ENCODE measurements at regions not wholly inside any gene's neighbourhood (a gene's known extent, or its start where the extent isn't known, plus 50 kb on each side); places are given as distances from the start of the nearest gene placed in this dataset. TPM values are rescaled to one million over a fixed set of nuclear protein-coding genes. Genes with fewer than 3 reads are reported as not detected.
"Not testable (repeated sequence)": the region's sequence is repeated elsewhere in the genome, so short reads cannot be mapped to it uniquely, and the experiment has no call there.

GRCh38 chr6:73932866-73933265, 236.9 kb downstream of the CD109 start:
- DNase-seq (ENCODE audit: low read depth in 2 of 3, low spot score in 2 of 3), result no peak

- no peak for DNase-seq (ENCODE audit: low read depth in 2 of 3, low spot score in 2 of 3)
These were observed 233.4 kb downstream of the CD109 start for GRCh38 chr6:73929405-73929804.

GRCh38 chr6:73927421-73927820, 231.4 kb downstream of the CD109 start:
- DNase-seq (ENCODE audit: low read depth in 2 of 3, low spot score in 2 of 3), result no peak

GRCh38 chr6:73925703-73926102, 229.7 kb downstream of the CD109 start:
- DNase-seq (ENCODE audit: low read depth in 2 of 3, low spot score in 2 of 3), result not testable (repeated sequence)

- no peak for DNase-seq (ENCODE audit: low read depth in 2 of 3, low spot score in 2 of 3)
These were observed 228.0 kb downstream of the CD109 start for GRCh38 chr6:73923905-73924485.

- no peak for DNase-seq (ENCODE audit: low read depth in 2 of 3, low spot score in 2 of 3)
These were observed 207.2 kb downstream of the CD109 start for GRCh38 chr6:73903155-73903554.

GRCh38 chr6:73901986-73902385, 206.0 kb downstream of the CD109 start:
- no peak for DNase-seq (ENCODE audit: low read depth in 2 of 3, low spot score in 2 of 3)

- no peak for DNase-seq (ENCODE audit: low read depth in 2 of 3, low spot score in 2 of 3)
These were observed 205.3 kb downstream of the CD109 start for GRCh38 chr6:73901311-73901710.

GRCh38 chr6:73898599-73898998, 202.6 kb downstream of the CD109 start:
- DNase-seq (ENCODE audit: low read depth in 2 of 3, low spot score in 2 of 3), result no peak

GRCh38 chr6:73893696-73894095, 197.7 kb downstream of the CD109 start:
- no peak for DNase-seq (ENCODE audit: low read depth in 2 of 3, low spot score in 2 of 3)

- DNase-seq (ENCODE audit: low read depth in 2 of 3, low spot score in 2 of 3), result no peak
These were observed 192.0 kb downstream of the CD109 start for GRCh38 chr6:73888050-73888449.

GRCh38 chr6:73885393-73885792, 189.4 kb downstream of the CD109 start:
- DNase-seq (ENCODE audit: low read depth in 2 of 3, low spot score in 2 of 3), result no peak

- no peak for DNase-seq (ENCODE audit: low read depth in 2 of 3, low spot score in 2 of 3)
These were observed 188.5 kb downstream of the CD109 start for GRCh38 chr6:73884540-73884939.

- no peak for DNase-seq (ENCODE audit: low read depth in 2 of 3, low spot score in 2 of 3)
These were observed 183.7 kb downstream of the CD109 start for GRCh38 chr6:73879501-73880293.

- DNase-seq (ENCODE audit: low read depth in 2 of 3, low spot score in 2 of 3), result no peak
These were observed 182.4 kb downstream of the CD109 start for GRCh38 chr6:73878403-73878802.

Small RNA genes lying in the stretch of these regions (small RNA-seq; reads per million reads assigned to genes)
- gene AL356277.1 (not detected), gene TXNP7 (not detected)

Data from hematopoietic multipotent progenitor cell (in vitro differentiated cells).